Gastrocnemius medialis (tissue), 4 donors: ENCODE measurements at regions not wholly inside any gene's neighbourhood (a gene's known extent, or its start where the extent isn't known, plus 50 kb on each side); places are given as distances from the start of the nearest gene placed in this dataset.

Experiments
- POLR2A ChIP-seq, 2 donors: fragments of 450-650 bp; IDR thresholded peaks; one replicate each; pipeline ENCODE4 v1.6.1; 2017; ENCODE audit warnings: antibody characterized with exemption in 2 of 2, mild to moderate bottlenecking in 2 of 2, moderate library complexity in 2 of 2
- TF ChIP-seq, protein P1 (sequence below), 5 experiments: fragments of 450-650 bp in 3 of 5; fragments of 200-600 bp in 2 of 5; sonication (generic) in 2 of 5; IDR thresholded peaks in 4 of 5; conservative IDR thresholded peaks in 1 of 5; 1 replicate in 4 of 5; 2 replicates in 1 of 5; pipeline ENCODE4 v1.5.1; 2016 to 2019; ENCODE audit warnings: antibody characterized with exemption in 5 of 5, mild to moderate bottlenecking in 3 of 5, moderate library complexity in 3 of 5

- TF ChIP-seq, protein P1, sequence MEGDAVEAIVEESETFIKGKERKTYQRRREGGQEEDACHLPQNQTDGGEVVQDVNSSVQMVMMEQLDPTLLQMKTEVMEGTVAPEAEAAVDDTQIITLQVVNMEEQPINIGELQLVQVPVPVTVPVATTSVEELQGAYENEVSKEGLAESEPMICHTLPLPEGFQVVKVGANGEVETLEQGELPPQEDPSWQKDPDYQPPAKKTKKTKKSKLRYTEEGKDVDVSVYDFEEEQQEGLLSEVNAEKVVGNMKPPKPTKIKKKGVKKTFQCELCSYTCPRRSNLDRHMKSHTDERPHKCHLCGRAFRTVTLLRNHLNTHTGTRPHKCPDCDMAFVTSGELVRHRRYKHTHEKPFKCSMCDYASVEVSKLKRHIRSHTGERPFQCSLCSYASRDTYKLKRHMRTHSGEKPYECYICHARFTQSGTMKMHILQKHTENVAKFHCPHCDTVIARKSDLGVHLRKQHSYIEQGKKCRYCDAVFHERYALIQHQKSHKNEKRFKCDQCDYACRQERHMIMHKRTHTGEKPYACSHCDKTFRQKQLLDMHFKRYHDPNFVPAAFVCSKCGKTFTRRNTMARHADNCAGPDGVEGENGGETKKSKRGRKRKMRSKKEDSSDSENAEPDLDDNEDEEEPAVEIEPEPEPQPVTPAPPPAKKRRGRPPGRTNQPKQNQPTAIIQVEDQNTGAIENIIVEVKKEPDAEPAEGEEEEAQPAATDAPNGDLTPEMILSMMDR (IDR thresholded peaks at IDR 0.05 in 4 of 5, conservative IDR thresholded peaks at IDR 0.05 in 1 of 5): no peak
- no peak for TF ChIP-seq POLR2A (IDR thresholded peaks at IDR 0.05)
These were observed 210.6 kb upstream of the DIO3 start for GRCh38 chr14:101350691-101351090.
